ENCODE measurements at regions not wholly inside any gene's neighbourhood (a gene's known extent, or its start where the extent isn't known, plus 50 kb on each side); places are given as distances from the start of the nearest gene placed in this dataset.

GRCh38 chr7:67422601-67423000 is 426.0 kb downstream of the TYW1 start:
- DNase-seq (ENCODE audit: low spot score) = no peak

DNA sequence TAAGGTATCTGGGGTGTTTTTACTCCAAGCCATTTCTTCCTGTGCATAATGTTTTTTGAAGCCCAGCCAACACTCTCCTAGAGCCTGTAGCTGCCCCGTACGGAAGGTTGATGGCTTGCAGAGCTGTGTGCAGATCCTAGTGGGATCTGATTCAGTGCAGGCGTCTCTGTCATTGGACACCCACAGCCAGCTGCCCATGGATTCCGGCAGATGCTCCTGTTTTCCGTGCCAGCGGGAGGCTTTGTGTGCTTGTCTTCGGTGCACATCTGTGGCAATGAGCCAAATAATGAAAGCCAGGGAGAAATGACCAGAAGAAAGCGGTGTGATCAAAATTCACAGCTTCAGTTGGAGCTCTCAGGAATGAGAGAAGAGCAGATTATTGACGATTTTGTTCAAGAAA is 426.4 kb downstream of the TYW1 start:
- DNase-seq (ENCODE audit: low spot score) = no peak

DNA sequence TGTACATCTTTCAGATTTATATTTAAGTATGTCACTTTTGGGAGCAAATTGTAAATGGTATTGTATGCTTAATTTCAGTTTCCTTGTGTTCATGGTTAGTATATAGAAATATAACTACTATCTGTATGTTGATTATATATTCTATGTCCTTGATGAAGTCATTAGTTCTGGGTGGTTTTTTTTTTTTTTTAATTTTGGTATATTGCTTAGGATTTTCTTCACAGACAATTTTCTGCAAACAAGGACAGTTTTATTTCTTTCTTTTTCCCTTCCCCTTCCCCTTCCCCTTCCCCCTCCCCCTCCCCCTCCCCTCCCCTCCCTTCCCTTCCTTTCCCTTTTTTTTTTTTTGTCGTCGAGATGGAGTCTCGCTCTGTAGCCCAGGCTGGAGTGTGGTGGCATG is 430.0 kb downstream of the TYW1 start:
- no peak for DNase-seq (ENCODE audit: low spot score)

GRCh38 chr7:67429735-67430134 is 433.1 kb downstream of the TYW1 start:
- no peak for DNase-seq (ENCODE audit: low spot score)

DNA sequence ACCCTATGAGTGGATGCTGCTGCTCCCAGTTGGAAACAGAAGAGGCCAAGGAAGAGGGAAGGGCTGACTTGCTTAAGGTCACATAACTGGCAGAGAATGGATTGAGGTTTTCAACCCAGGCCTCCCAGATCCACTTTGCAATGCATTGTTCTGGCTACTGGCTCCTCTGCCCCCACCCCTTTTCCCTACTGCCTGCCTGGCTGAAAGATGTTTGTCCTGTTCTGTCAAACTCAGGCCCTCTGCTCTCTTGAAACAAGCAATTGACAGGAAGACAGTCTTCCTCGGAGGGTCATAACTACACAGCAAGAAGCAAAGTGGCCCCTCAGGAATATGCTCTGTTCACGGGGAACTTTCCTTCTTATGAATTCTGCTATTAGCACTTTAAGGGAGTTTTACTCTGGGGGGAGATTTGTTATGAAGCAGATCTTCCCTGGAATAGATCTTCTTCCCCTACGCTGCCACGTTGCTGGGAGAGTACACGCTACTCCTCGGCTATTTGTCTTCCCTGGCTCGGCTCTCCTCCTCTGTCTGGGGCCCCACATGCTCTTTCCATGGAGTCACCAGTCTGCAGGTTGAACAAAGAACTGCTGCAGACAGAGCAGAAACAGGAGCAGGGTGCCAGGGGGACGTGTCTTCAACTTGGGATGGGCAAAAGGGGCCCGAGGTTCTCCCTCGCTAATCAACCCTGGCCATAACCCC is 436.1 kb downstream of the TYW1 start:
- DNase-seq (ENCODE audit: low spot score) = no peak

GRCh38 chr7:67435894-67436535 is 439.4 kb downstream of the TYW1 start:
- no peak for DNase-seq (ENCODE audit: low spot score)

DNA sequence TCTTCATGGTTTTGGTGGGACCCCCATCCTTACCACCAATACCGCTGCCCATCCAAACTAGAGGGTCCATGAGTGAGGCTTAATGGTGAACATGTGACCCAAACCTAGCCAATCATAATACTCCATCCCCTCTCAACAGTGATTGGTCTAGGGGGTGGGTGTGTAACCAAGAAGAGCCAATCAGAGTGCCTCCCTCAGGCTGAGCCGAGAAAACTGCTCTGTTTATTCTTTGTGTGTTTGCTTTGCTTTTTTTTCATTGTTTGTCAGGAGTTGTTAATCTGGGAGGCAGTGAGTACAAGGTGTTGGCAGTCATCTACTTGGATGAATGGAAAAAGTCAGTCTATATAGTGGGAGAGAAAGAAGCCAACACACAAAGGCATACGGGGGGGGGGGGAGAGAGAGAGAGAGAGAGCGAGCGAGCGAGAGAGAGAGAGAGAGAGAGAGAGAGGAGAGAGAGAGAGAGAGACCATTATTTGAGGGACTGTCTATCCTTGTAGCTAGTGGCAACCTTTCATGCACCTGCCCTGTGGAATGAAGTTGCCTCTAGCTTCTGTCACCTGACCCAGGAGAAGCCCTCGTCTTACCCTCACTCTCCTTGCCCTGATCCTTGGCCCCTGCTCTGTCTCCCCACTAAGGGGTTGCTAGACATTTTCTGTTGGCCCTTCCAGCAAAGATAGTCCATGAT is 441.7 kb downstream of the TYW1 start:
- DNase-seq (ENCODE audit: low spot score) = no peak

- no peak for DNase-seq (ENCODE audit: low spot score)
Measured at GRCh38 chr7:67438913-67439505, 442.4 kb downstream of the TYW1 start.

DNA sequence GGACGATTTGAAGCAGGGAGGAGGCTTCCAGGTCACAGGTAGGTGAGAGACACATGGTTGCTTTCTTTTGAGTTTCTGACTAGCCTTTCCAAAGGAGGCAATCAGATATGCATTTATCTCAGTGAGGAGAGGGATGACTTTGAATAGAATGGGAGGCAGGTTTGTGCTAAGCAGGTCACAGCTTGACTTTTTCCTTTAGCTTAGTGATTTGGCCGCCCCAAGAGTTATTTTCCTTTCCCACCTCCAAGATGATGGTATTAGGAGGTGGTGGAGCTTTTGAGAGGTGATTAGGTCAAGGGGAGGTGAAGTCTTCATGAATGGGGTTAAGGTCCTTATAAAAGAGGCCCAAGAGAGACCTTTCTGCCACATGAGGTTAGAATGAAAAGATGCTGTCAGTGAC is 443.7 kb downstream of the TYW1 start:
- no peak for DNase-seq (ENCODE audit: low spot score)

GRCh38 chr7:67445728-67446127 is 449.1 kb downstream of the TYW1 start:
- no peak for DNase-seq (ENCODE audit: low spot score)

DNA sequence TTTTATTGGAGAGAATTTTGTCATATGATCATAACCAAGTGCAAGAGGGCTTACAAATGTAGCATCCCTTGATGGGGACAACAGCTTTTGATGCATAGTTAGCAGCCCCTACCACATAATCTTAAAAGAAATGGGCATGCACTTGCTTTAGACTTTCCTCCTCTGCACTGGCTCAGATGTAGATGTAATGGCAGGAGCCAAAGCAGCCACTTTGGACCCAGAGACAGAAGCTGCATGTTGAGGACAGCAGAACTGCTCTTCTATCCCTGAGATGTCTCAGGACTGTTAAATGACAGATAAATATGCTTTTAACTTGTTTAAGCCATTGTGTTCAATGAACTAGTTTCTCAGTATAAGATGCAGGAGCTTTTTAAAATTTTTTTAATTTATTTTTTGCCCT is 450.7 kb downstream of the TYW1 start:
- DNase-seq (ENCODE audit: low spot score) = no peak

DNA sequence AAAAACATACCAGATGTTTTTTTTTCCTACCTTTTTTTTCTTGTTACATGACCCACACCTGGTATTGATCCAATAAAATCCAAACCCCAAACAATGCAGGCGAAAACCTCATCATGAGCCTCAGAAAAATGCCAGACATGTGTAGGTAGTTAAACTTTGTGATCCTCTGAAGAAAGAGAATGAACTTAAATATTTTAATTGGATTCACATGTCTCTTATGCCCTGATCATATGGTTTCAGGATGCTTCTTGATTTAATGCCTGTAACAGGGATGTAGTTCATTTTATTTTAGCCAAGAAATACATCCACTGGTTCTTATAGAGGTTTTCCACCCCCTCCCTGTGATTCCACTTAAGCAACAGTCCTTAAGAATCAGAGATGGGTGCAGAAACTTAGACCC is 451.6 kb downstream of the TYW1 start:
- no peak for DNase-seq (ENCODE audit: low spot score)

GRCh38 chr7:67450171-67450570 is 453.5 kb downstream of the TYW1 start:
- no peak for DNase-seq (ENCODE audit: low spot score)

DNA sequence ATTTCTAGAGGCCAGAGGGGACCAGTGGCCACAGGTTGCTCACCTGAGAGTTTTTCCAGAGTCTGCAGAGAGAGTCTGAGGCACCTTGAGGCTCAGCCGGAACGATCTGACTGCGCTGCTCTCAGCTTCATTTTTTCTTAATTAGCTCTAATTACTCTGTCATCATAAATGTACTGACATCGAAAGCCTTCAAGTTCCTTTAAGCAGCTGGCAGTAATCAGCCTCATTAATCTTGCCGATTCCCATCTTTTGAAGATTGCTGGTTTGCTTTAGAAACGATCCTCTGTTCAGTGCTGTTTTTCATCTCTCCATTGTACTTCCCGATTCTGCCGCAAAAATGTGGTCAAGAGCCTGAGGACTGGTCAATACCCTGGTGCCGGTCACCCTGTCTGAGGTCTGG is 454.7 kb downstream of the TYW1 start:
- no peak for DNase-seq (ENCODE audit: low spot score)

GRCh38 chr7:67452516-67453026 is 455.9 kb downstream of the TYW1 start:
- DNase-seq (ENCODE audit: low spot score) = no peak

DNA sequence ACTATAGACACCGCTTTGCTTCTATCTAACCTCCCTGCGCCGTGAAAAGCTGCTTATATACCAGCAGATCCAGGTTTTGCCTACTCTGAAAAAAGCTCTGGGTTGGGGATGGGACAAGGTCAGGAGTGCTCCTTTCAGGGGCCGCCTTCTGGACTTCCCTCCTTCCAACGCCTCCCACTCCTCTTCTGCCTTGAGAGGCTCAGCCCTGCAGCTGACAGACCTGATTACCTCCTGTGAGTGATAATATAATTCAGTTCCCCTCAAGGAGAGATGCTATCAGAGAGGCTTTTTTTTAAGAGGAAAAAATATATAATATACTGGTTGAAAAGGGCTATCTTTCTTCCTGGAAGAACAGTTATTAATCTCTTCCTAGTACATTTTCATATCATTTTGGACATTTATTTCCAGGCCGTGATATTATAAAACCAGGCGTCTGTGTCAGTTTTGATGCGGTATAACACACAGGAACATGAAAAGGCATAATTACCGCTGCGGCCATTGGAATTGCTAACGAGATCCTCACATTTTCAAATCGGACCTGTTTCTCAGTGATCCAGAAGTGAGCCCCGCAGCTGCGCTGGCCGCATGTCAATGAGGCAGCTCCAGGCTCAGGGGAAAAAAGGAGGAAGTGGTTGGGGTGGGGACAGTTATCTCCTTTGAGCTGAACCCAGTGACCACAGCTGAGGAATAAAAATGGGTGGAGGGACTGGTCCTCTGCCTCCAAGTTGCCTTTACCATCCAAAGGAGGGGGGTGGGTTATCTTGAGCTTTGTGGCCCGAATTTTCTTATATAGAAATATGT is 457.1 kb downstream of the TYW1 start:
- DNase-seq (ENCODE audit: low spot score) = no peak

- DNase-seq (ENCODE audit: low spot score) = no peak
Measured at GRCh38 chr7:67455508-67455907, 458.9 kb downstream of the TYW1 start.

GRCh38 chr7:67462781-67463191 is 466.2 kb downstream of the TYW1 start:
- DNase-seq (ENCODE audit: low spot score) = no peak

DNA sequence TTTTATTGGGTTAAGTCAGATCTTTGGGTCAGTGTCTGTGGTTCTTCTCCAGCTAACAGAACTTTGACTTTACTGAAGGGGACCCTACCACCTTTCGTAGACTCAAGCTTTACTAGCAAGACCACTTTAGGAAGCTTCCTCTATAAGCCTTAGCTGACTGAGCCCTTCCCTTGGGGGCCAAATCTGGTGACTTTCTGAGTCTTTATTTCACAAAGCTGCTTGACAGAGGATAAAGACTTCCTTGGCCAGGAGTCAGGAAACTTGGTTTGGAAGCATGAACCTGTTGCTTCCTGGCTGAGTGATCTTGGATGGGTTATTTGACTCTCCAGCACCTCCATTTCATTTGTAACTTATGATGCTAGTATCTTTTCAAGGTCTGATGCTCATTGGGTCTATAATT is 466.7 kb downstream of the TYW1 start:
- DNase-seq (ENCODE audit: low spot score) = no peak

GRCh38 chr7:67463983-67464382 is 467.4 kb downstream of the TYW1 start:
- no peak for DNase-seq (ENCODE audit: low spot score)

DNA sequence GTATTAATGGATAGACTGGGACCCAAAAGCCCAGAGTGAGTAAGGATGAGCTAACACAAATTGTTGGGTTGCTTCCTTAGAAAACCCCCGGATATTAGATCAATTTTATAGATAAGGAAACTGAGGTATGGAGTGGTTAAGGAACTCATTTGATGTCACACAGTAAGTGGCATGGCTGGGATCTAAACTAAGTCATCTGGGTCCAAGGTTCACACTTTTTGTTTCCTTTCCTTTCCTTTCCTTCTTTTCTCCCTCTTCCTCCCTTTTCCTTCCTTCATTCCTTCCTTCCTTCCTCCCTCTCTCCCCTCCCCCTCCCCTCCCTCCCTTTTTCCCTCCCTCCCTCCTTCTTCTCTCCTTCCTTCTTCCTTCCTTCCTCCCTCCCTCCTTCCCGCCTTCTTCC is 469.5 kb downstream of the TYW1 start:
- DNase-seq (ENCODE audit: low spot score) = no peak

DNA sequence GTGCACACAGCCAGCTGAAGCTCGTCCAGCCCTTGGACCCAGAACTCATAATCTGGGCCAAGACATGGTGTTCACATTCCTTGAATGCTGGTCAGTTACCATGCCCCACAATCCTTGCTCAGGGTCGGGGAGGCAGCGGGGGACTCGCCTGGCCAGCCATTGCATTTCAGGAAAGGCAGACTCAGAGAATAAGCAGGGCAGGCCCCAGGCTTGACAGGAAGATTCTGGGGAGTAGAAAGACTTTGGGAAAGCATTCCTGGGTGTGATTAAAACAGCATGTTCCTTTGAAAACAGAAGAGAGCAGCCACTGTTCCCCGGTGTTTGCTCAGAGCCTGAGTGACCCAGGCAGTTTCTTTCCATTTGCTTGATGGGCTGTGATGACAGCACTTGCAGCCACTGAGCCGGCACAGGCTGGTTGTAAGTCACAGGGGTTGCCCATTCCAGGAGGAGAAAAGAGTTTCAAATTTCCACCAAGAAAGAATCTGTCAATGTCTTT is 473.7 kb downstream of the TYW1 start:
- DNase-seq (ENCODE audit: low spot score) = no peak
